Left ventricle myocardium inferior (tissue), 1 donor: ENCODE measurements at regions not wholly inside any gene's neighbourhood (a gene's known extent, or its start where the extent isn't known, plus 50 kb on each side); places are given as distances from the start of the nearest gene placed in this dataset.

Experiments used
- DNase-seq: peaks from one replicate; pipeline ENCODE4 v3.0.0-alpha.2; 2020
- H3K27ac ChIP-seq: fragments of 200-600 bp; replicated peaks from 2 replicates; pipeline ENCODE4 v1.8.0; 2021
- H3K27me3 ChIP-seq: fragments of 200-600 bp; 2 replicates; pipeline ENCODE4 v1.8.0; 2021; ENCODE audit warnings: low read depth
- H3K36me3 ChIP-seq: fragments of 200-600 bp; 2 replicates; pipeline ENCODE4 v1.8.0; 2021
- H3K4me1 ChIP-seq: fragments of 200-600 bp; 2 replicates; pipeline ENCODE4 v1.8.0; 2021
- H3K4me3 ChIP-seq: fragments of 200-600 bp; 2 replicates; pipeline ENCODE4 v1.8.0; 2021; ENCODE audit warnings: mild to moderate bottlenecking, moderate library complexity
- H3K9me3 ChIP-seq: fragments of 200-600 bp; replicated peaks from 2 replicates; pipeline ENCODE4 v1.8.0; 2021
- CTCF ChIP-seq: fragments of 200-600 bp; IDR thresholded peaks from 2 replicates; pipeline ENCODE4 v1.8.0; 2021; ENCODE audit warnings: antibody characterized with exemption, mild to moderate bottlenecking, borderline replicate concordance
- intact Hi-C: fragments of 100-400 bp; cut with micrococcal nuclease; formaldehyde crosslinking; loops from one replicate; pipeline ENCODE4 v1.11.0; 2022
- donor health status: DM: no; HTN: yes; CAD: no; lungs with severe emphysema.

DNA sequence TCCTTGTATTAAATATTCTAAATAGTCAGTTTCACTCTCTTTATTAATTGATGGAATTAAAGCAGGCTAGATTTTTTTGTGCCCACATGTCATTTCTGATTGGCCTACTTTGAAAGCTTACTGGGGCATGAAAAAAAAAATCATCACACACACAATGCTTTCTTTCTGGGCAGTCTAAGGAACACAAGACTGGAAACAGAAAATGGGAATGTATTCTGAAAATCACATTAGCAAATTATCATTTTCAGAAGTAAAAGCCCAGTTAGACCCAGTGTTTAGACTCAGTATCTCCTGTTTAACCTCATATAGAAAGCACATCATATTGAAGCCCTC is 339.4 kb downstream of the SPRY2 start:
- Histone ChIP-seq H3K9me3 (no peaks in the 10 kb centered on the region), H3K4me3 (no peak overlapping the region), H3K36me3 (no peaks in the 10 kb centered on the region), H3K27me3 (no peaks in the 10 kb centered on the region), H3K4me1 (no peaks in the 10 kb centered on the region), H3K27ac (no peak overlapping the region)
- no peak for DNase-seq
- TF ChIP-seq CTCF = no peak
- intact Hi-C loops = no loop called here

GRCh38 chr13:80000684-80001509 is 340.0 kb downstream of the SPRY2 start:
- H3K9me3 ChIP-seq = no peaks in the 10 kb centered on the region
- DNase-seq = no peak
- H3K4me3 ChIP-seq = no peak overlapping the region
- no peaks in the 10 kb centered on the region for H3K4me1 ChIP-seq
- intact Hi-C loops = no loop called here
- no peaks in the 10 kb centered on the region for H3K36me3 ChIP-seq
- H3K27ac ChIP-seq = no peak overlapping the region
- H3K27me3 ChIP-seq = no peaks in the 10 kb centered on the region
- TF ChIP-seq CTCF = no peak

GRCh38 chr13:79999601-80000000 is 341.3 kb downstream of the SPRY2 start:
- Histone ChIP-seq H3K4me1 (no peaks in the 10 kb centered on the region), H3K9me3 (peaks cover 4% of the 10 kb centered on the region), H3K27me3 (no peaks in the 10 kb centered on the region), H3K27ac (no peak overlapping the region), H3K36me3 (no peaks in the 10 kb centered on the region), H3K4me3 (no peak overlapping the region)
- no peak for DNase-seq
- no peak for TF ChIP-seq CTCF
- intact Hi-C loops = no loop called here

- DNase-seq = no peak
- H3K27me3 ChIP-seq = no peaks in the 10 kb centered on the region
- H3K36me3 ChIP-seq = no peaks in the 10 kb centered on the region
- peaks cover 4% of the 10 kb centered on the region for H3K9me3 ChIP-seq
- no peak overlapping the region for H3K4me3 ChIP-seq
- intact Hi-C loops = no loop called here
- no peak for TF ChIP-seq CTCF
- no peaks in the 10 kb centered on the region for H3K4me1 ChIP-seq
- H3K27ac ChIP-seq = no peak overlapping the region
Measured at GRCh38 chr13:79998381-79998880, 342.5 kb downstream of the SPRY2 start.

DNA sequence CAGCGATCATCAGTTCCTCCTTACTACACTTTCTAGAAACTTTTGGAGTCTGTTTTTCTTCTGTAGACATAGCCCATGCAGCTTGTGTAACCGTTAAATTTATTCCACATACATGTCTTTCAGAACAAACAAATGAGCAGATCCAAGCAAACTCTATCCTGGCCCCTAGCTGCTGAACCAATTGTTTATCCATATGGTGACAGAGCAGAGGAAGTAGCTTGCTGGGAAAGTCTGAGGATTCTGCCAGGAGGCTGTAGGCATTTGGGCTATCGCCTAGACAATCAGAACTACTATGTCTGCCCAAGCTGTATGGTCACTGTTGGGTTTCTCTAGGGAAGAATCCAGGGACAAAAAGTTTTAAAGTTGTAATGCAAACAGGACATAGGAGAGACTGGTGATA is 343.7 kb downstream of the SPRY2 start:
- Histone ChIP-seq H3K9me3 (peaks cover 4% of the 10 kb centered on the region), H3K4me3 (no peak overlapping the region), H3K27me3 (no peaks in the 10 kb centered on the region), H3K4me1 (no peaks in the 10 kb centered on the region), H3K27ac (no peak overlapping the region), H3K36me3 (no peaks in the 10 kb centered on the region)
- intact Hi-C loops = no loop called here
- no peak for TF ChIP-seq CTCF
- no peak for DNase-seq
